Loucy (cell line): ENCODE measurements at regions not wholly inside any gene's neighbourhood (a gene's known extent, or its start where the extent isn't known, plus 50 kb on each side); places are given as distances from the start of the nearest gene placed in this dataset.

Experiments
- CTCF ChIP-seq: fragments of 200-600 bp; sonication (generic); conservative IDR thresholded peaks from 2 replicates; pipeline ENCODE4 v1.5.1; 2014; ENCODE audit warnings: mild to moderate bottlenecking, antibody characterized with exemption, low read length
- EZH2phosphoT487 ChIP-seq: fragments of 200-600 bp; IDR thresholded peaks from 2 replicates; pipeline ENCODE4 v1.6.1; 2018; ENCODE audit warnings: antibody characterized with exemption, mild to moderate bottlenecking, moderate library complexity, borderline replicate concordance

GRCh38 chr5:4038994-4039393 lies 443.4 kb downstream of the IRX1 start:
- TF ChIP-seq CTCF (no peak), EZH2phosphoT487 (no peak)
